ENCODE measurements at regions not wholly inside any gene's neighbourhood (a gene's known extent, or its start where the extent isn't known, plus 50 kb on each side); places are given as distances from the start of the nearest gene placed in this dataset.

- no peak for TF ChIP-seq CTCF (IDR thresholded peaks at IDR 0.05; ENCODE audit: insufficient read depth, low read depth, low read length)
- TF ChIP-seq EZH2 (IDR thresholded peaks at IDR 0.05; ENCODE audit: insufficient read depth, low read length) = no peak
Measured at GRCh38 chr2:147223119-147223518, 621.7 kb upstream of the ACVR2A start.

Measured in astrocyte (in vitro differentiated cells and primary cell).